H54 (cell line): ENCODE measurements at regions not wholly inside any gene's neighbourhood (a gene's known extent, or its start where the extent isn't known, plus 50 kb on each side); places are given as distances from the start of the nearest gene placed in this dataset.
"Not testable (repeated sequence)": the region's sequence is repeated elsewhere in the genome, so short reads cannot be mapped to it uniquely, and the experiment has no call there.

ENCODE experiments used
- DNase-seq: peaks from one replicate; pipeline ENCODE4 v3.0.0; 2011; ENCODE audit warnings: low spot score, mixed read lengths; ENCODE audit not compliant: insufficient read length
- FAIRE-seq: peaks from 3 replicates; lab custom pipeline; 2011; peaks lifted over from hg19 to GRCh38; lab: Jason Lieb, UNC
- POLR2A ChIP-seq: IDR thresholded peaks from 2 replicates; pipeline ENCODE4 v1.6.1; 2011; ENCODE audit warnings: low read depth, mild to moderate bottlenecking, low read length

- TF ChIP-seq POLR2A = no peak
- no peak for FAIRE-seq
- DNase-seq = no peak
Observed at GRCh38 chr12:73017981-73018380, 745.8 kb downstream of the TRHDE start.

- FAIRE-seq (no peak), DNase-seq (no peak)
- no peak for TF ChIP-seq POLR2A
Observed at GRCh38 chr12:73053893-73054292, 781.7 kb downstream of the TRHDE start.

- no peak for FAIRE-seq
- no peak for TF ChIP-seq POLR2A
- DNase-seq = no peak
Observed at GRCh38 chr12:73057428-73057827, 785.3 kb downstream of the TRHDE start.

- no peak for FAIRE-seq
- no peak for DNase-seq
- no peak for TF ChIP-seq POLR2A
Observed at GRCh38 chr12:73065913-73066312, 793.7 kb downstream of the TRHDE start.

GRCh38 chr12:73067616-73068015, 795.4 kb downstream of the TRHDE start:
- DNase-seq (no peak), FAIRE-seq (no peak)
- no peak for TF ChIP-seq POLR2A

- no peak for TF ChIP-seq POLR2A
- DNase-seq (no peak), FAIRE-seq (no peak)
Observed at GRCh38 chr12:73072214-73072613, 800.0 kb downstream of the TRHDE start.

GRCh38 chr12:73076760-73077159, 804.6 kb downstream of the TRHDE start:
- FAIRE-seq = no peak
- TF ChIP-seq POLR2A = no peak

GRCh38 chr12:73083736-73084135, 811.6 kb downstream of the TRHDE start:
- no peak for DNase-seq
- TF ChIP-seq POLR2A = no peak
- FAIRE-seq = no peak

More at GRCh38 chr12:73076760-73077159, 804.6 kb downstream of the TRHDE start:
- no peak for DNase-seq

- FAIRE-seq (no peak), DNase-seq (no peak)
- no peak for TF ChIP-seq POLR2A
Observed at GRCh38 chr12:73106296-73106695, 834.1 kb downstream of the TRHDE start.

- FAIRE-seq (no peak), DNase-seq (no peak)
- TF ChIP-seq POLR2A = no peak
Observed at GRCh38 chr12:73106896-73107295, 834.7 kb downstream of the TRHDE start.

GRCh38 chr12:73110816-73111215, 838.6 kb downstream of the TRHDE start:
- no peak for FAIRE-seq
- no peak for DNase-seq
- TF ChIP-seq POLR2A = no peak

GRCh38 chr12:73112035-73112816, 840.1 kb downstream of the TRHDE start:
- FAIRE-seq = no peak
- TF ChIP-seq POLR2A = no peak
- DNase-seq = no peak

GRCh38 chr12:73124480-73124879, 852.3 kb downstream of the TRHDE start:
- DNase-seq = no peak
- no peak for TF ChIP-seq POLR2A
- FAIRE-seq = no peak

- FAIRE-seq (no peak), DNase-seq (no peak)
- TF ChIP-seq POLR2A = no peak
Observed at GRCh38 chr12:73125148-73125547, 853.0 kb downstream of the TRHDE start.

GRCh38 chr12:73136386-73136785, 864.2 kb downstream of the TRHDE start:
- TF ChIP-seq POLR2A = no peak

GRCh38 chr12:73139642-73140041, 867.5 kb downstream of the TRHDE start:
- FAIRE-seq, DNase-seq: not testable (repeated sequence)

More at GRCh38 chr12:73136386-73136785, 864.2 kb downstream of the TRHDE start:
- no peak for FAIRE-seq
- no peak for DNase-seq
